NOMO-1 treated with DMSO at 0.1 percent for 48 hours (cell line): ENCODE measurements at regions not wholly inside any gene's neighbourhood (a gene's known extent, or its start where the extent isn't known, plus 50 kb on each side); places are given as distances from the start of the nearest gene placed in this dataset.

Source experiments
- DNase-seq: peaks from one replicate; lab custom pipeline; 2025; ENCODE audit not compliant: unreplicated experiment; lab: John Stamatoyannopoulos, UW

GRCh38 chr10:120960725-120961124 is 109.6 kb downstream of the WDR11 start:
- no peak for DNase-seq

DNA sequence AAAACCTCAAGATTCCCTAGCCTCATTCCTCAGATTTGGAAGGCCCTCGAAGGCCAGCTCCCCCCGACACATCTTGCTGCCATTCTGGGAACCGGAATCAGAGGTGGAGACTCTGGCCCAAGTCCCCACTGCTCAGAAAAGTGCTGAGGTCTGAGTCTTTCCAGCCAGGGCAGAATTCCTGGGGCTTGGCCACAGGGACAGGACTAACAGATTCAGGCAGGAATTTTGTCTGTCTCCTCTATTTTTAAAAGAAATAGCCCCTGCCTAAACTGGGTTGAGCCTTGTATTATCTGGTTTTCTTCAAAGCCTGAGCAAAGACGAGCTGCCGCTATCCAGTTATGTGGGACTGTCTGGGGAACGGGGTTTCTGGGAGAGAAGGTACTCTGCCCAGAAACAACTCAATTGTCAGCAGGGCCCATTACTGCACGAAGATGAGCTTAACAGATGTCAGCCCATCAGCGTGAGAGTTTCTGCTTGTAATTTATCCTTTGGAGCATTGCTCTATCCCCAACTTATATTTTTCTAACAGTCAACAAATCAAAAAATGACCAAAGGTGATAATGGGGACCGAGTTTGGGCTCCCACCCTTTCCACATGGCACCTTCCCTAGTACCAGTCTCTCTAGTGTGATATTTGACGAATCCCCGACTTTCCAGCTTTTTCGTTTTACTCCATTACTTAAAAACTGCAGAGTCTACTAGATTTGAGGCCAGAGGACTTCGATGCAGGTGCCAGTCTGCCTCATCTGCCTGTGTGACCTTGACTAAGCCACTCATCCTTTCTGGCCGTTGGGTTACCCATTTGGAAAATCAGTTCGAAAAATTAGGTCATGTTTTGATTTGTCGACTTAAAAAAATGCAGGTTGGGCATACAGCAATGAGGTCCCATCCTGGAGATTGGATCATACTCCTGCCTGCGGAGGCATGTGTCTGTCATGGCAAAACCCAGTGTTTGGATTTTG is 110.9 kb downstream of the WDR11 start:
- DNase-seq: no peak

DNA sequence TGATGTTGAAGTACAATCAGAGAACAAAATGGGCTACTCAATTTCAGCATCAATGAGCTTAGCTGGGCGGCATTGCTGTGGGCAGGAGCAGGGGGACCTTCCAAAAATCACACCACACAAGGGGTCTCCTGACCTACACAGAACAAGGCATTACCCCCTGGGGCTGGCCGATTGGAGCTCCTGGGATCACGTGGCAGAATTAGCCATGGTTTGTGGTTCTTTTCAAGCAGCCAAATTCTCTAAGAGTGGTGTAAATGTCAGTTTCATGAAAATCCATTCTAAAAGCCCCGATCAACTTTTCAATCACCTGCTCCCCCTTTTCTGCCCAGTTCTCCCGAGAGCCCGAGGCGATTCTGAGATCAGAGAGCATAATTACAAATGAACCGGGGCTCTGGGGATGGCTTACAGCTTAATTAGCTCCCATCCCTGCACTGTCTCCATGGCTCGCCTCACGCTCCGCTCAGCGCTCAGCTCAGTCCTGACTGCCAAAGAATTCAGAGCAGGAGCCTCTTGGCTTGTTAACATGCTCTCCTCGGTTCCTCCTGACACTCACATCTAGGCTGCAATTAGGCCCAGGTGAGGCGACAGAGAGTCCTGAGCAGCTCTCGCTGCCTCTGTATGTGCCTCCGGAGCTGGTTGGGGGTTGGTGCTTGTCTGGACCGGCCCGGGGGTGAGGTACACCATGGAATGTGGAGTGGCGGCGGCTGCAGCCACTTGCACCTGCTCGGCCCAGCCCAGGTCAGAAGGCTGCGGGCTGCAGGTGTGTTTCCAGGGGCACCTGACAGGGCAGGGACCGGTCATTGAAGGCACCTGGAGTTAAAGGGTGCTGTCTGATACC is 111.8 kb downstream of the WDR11 start:
- no peak for DNase-seq

GRCh38 chr10:120963594-120964220 is 112.5 kb downstream of the WDR11 start:
- DNase-seq: no peak

DNA sequence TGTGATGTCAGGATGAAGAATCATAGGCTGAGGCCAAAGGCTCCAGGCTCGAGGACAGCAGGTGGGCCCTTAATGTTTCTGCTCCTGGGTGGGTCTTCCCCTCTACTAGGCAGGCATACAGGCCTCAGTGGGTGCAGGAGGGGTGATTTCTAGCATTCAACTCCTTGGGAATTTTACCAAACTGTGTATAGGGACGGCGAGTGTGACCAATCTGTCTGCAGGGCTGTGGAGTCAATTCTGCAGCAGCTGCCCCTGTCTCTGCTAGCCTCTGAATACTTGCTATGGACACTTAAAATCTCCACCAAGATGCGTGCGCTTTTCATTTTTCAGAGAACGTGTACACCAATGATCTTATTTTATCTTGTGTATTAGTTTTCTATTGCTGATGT is 115.5 kb downstream of the WDR11 start:
- DNase-seq: no peak

DNA sequence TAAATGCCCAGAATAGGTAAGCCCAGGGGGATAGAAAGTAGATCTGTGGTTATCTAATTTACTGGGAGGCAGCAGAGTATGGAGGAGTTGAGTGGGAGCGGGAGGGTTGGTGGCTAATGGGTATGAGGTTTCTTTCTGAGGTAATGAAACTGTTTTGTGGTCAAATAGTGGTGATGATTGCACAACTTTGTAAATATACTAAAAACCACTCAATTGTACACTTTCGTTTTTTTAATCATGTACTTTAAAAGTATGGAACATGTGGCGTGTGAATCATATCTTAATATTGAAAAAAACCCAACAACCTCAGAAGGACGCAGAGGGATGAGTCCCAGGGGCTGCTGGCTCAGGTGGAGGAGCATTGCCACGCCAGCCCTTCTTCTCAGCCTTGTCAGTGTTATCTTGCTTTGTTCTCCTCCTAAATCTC is 118.1 kb downstream of the WDR11 start:
- DNase-seq: peak; percentile 69

DNA sequence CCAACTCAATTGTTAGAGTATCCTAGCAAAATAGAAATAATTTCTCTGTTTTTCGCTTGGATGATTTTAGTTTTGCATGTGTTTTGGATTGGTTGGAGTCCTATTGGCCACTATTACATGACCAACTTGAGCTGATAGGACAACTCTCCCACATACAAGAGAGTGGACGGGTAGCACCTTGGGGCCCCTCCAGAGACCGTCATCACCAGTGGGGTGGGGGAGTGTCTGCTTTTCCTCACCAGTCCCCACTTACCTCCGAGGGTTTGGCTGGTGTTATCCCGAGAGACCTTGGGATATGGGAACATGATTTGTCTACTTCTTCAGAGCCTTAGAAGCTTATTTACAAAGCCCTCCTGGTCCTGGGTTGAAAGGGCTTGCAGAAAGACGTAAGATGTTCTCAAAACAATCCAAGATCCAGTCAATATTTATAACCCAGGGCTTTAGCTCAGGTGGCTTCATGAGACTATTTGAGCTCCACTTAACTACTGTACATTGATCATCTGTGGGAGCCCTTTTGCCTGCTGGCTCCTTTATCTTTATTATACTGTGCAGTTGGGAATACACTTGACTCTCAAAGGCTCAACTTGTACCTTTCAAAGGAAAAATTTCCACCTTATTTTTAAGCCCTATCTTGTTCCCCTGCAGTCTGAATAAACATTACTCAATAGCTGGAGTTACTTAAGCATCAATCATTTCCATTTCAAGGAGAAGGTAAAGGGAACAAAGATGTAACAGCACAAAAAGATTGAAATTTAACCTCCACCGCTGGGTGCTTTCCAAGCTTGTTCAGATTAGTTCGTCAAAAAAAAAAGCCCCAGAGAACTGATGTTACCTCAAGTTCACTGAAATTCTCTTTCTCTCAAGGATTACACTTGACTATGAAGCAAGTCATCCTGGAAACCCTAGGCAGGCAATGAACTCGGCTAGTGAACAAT is 119.7 kb downstream of the WDR11 start:
- DNase-seq: no peak

DNA sequence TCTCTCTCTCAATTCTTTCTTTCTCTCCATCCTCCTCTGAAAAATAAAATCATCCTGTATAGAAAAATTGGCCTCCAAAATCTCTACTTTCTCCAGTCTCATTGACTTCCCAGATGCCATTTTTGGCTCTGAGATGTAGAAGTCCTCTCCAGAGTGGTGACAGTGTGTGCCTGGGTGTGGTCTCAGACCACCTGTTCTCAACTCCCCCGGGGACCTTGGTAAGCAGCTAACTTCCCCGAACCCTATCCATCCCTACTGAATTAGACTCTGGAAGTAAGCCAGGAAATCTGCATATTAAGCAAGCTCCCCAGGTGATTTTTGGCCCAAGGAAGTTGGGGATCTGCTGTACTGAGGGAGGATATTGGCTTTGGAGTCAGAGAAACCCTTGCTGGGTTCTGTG is 120.5 kb downstream of the WDR11 start:
- no peak for DNase-seq

DNA sequence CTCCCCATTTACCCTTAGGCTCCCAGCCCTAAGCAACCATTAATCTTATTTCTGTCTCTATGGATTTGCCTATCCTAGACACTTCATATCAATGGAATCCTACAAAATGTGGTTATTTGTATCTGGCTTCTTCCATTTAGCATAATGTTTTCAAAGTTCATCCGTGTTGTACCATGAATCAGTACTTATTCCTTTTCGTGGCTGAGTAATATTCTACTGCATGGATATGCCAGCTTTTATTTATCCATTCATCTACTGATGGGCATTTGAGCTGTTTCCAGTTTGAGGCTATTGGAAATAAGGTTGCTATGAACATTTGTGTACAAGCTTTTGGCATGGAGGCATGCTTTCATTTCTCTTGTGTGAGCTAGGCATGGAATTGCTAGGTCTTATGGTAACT is 121.1 kb downstream of the WDR11 start:
- DNase-seq: no peak

DNA sequence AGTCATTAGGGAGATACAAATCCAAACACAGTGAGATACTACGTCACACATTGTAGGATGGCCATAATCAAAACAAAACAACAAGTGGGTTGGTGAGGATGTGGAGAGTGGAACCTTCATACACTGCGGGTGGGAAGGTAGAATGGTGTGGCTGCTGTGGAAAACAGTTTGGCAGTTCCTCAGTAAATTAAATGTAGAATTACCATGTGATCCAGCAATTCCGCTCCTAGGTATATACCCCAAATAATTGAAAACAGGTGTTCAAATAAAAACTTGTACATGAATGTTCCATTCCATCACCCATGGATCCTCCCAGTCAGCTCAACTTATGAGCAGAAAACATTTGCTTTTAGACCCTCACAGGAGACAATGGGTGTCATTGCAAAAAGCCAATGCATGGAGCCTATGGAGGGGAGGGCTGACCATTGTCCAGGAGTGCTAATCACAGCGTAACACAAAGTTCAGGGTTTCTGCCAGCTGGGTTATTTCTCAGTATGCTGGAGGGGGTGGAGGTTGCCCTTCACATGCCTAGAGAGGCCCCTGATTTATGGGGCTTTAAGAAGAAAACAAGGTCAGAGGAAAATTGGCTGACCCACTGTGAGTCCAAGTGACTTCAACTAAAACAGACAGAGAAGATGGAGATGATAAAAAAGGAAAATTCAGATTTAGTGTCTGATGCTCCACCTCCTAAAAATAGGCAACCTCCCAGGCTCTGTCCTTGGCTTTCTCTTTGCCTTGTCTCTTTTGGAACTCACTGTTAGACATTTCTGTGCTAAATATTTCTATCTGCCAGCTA is 124.1 kb downstream of the WDR11 start:
- DNase-seq: no peak

- no peak for DNase-seq
Measured at GRCh38 chr10:120975868-120976225, 124.7 kb downstream of the WDR11 start.

DNA sequence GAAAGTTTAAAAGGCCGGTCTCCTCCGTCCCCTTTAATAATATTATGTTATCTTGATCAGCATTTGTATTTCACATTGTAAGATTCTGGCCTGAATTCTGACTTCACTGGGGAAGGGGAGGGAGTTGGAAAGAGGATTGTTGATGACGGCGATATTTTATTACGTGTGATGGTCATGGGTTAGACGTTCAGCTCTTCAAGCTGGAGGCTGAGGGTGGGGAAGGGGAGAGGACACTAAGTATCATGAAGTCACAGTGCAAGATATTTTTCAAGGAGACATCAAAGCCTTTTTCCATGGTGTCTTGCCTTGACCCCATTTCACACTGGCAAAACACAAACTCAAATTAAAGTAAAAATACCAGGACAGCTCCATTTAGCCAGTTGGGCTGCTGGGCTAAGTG is 126.7 kb downstream of the WDR11 start:
- no peak for DNase-seq

- no peak for DNase-seq
Measured at GRCh38 chr10:120978589-120979252, 127.6 kb downstream of the WDR11 start.

DNA sequence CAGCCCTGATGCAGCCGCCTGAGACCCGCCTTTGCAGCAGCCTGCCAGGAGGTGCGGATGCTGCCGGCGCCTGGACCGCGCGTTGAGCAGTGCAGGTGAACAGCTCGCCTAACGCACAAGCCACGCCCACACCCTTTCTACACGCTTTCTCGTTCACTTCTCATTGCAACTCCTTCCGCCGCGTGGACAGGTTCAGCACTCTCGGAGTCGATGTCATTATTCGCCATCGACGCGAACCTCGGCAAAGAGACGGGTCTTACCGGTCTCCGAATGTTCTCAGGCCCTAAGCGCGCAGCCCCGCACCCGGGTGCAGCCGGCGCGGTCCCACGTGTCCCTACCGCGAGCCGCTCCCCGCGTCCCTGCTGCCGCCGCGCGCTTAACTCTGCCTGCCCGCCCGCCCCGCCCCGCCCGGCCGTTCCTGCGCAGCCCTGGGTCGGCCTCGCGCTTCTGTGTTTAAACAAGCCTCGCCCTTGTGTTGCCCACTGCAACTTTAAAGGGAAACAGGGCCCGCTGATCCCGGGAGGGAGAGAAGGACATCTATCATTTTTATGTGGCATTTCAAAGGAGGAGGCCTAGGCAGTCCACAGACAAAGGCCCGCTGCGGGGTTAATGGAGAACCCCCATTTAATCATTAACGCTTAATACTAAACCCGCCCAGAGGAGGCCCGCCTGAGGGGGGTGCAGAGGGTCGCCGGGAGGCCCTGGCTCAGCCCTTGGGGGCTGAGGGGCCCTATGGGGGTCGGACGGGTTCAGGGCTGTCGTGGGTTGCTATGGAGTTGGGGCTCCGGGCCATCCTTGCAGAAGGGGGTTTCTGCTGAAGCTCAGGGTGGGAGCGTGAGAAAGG is 128.5 kb downstream of the WDR11 start:
- no peak for DNase-seq

DNA sequence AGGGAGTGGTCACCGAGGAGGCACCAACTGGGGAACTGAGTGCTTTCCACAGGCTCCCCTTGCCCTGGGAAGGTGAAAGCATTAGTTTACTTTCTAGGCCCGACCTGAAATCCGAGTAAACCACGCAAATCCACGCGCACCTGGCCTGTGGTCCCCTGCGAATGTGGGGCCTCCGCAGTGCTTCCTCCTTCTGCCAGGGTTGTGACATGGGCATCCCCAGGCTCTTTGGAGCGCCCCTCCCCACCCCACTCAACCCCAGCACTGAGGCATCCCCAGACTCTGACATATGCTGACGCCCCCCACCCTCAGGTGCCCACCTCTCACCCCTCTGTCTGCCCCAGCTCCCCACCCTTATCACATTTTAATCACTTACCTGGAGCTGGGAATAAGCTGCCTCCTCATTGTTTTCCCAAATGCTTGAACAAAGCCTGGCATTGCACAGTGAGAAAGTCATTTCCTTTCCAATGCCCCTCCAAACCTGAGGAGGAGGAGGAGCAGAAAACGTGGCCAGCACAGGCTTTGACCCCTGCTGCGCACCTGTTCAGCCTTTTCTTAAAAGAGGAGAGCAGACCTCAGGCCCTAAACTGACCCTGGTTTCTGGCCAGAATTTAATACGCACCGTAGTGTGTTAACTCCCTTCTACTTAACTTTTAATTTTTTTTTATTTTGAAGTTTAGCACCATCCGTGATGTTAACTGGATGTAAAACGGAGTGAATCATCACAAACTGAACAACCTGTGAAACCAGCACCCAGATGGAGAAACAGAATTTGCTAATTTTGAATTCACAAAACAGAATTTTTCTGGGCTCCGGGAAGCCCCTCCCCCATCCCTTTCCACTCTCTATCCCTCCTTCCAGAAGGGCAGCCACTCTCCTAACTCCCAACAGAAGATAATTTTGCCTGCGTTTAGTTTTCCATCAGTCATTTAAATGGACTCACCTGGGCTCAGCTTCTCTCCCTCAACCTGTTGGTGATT is 129.4 kb downstream of the WDR11 start:
- DNase-seq: no peak

DNA sequence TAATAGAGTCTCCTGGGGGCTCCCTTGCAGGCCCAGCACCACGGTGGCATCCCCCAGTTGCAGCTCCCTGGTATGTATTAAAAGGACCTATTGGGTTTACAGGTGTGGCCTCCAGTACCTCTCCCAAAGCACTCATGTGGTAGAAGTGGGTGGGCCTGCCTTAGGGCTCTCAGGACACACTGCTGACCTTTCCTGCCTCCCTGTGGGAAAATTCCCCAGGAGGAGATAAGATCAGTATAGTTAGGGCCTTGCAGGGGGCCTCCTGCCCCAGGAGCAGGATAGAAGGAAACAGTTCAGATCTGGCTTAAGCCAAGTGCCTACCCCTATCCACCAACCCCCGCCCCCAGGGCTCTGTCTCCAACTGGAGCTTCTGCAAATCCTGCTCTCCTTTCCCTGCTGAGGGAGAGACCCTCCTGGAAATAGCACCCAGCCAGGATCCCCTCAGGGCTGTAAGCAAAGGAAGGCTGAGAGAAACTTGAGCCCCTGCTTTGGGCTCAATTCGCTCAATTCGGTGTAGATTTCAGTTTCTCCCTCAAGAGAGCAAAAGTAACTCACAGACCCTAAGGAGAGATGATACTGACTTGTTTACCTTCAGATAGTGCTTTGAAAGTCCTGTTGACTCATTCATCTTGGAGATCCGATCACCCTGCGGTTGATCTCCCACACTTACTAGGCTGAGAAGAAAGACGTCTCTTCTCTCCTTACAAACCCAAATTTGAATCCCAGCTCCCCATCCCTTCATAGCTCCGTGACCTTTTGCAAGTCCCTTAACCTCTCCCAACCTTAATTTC is 130.6 kb downstream of the WDR11 start:
- DNase-seq: no peak
